Ovary (tissue), 3 donors: ENCODE measurements at regions not wholly inside any gene's neighbourhood (a gene's known extent, or its start where the extent isn't known, plus 50 kb on each side); places are given as distances from the start of the nearest gene placed in this dataset.

Source experiments
- EP300 ChIP-seq: sonication (generic); formaldehyde crosslinking; IDR thresholded peaks from one replicate; pipeline ENCODE4 v1.6.1; 2017; ENCODE audit warnings: antibody characterized with exemption
- POLR2A ChIP-seq: fragments of 450-650 bp; IDR thresholded peaks from one replicate; pipeline ENCODE4 v1.6.1; 2017; ENCODE audit warnings: antibody characterized with exemption, mild to moderate bottlenecking, moderate library complexity
- TF ChIP-seq, protein P1 (sequence below), 3 donors: fragments of 450-650 bp in 2 of 3; fragments of 200-600 bp in 1 of 3; IDR thresholded peaks; one replicate each; pipeline versions ENCODE4 v1.5.1 to v1.8.0; 2016 to 2022; ENCODE audit warnings: antibody characterized with exemption in 3 of 3, mild to moderate bottlenecking in 1 of 3
- donor health status: DM: no; HTN: no; CAD: no.

- TF ChIP-seq, protein P1, sequence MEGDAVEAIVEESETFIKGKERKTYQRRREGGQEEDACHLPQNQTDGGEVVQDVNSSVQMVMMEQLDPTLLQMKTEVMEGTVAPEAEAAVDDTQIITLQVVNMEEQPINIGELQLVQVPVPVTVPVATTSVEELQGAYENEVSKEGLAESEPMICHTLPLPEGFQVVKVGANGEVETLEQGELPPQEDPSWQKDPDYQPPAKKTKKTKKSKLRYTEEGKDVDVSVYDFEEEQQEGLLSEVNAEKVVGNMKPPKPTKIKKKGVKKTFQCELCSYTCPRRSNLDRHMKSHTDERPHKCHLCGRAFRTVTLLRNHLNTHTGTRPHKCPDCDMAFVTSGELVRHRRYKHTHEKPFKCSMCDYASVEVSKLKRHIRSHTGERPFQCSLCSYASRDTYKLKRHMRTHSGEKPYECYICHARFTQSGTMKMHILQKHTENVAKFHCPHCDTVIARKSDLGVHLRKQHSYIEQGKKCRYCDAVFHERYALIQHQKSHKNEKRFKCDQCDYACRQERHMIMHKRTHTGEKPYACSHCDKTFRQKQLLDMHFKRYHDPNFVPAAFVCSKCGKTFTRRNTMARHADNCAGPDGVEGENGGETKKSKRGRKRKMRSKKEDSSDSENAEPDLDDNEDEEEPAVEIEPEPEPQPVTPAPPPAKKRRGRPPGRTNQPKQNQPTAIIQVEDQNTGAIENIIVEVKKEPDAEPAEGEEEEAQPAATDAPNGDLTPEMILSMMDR (IDR thresholded peaks at IDR 0.05) = no peak
- TF ChIP-seq POLR2A (no peak), EP300 (no peak)
Measured at GRCh38 chr9:75464726-75465125, 376.4 kb downstream of the OSTF1 start.
